WERI-Rb-1 (cell line): ENCODE measurements at regions not wholly inside any gene's neighbourhood (a gene's known extent, or its start where the extent isn't known, plus 50 kb on each side); places are given as distances from the start of the nearest gene placed in this dataset.
"Not testable (repeated sequence)": the region's sequence is repeated elsewhere in the genome, so short reads cannot be mapped to it uniquely, and the experiment has no call there.

ENCODE experiments used
- DNase-seq: peaks from one replicate; pipeline ENCODE4 v3.0.0-alpha.2; 2020
- H3K27ac ChIP-seq: fragments of 250-450 bp; sonication (Bioruptor Pico); 2 replicates; pipeline ENCODE4 v1.5.1; 2020; ENCODE audit warnings: mild to moderate bottlenecking, moderate library complexity
- H3K27me3 ChIP-seq: fragments of 250-450 bp; sonication (Bioruptor Pico); 2 replicates; pipeline ENCODE4 v1.5.1; 2021; ENCODE audit warnings: mild to moderate bottlenecking, low read depth, moderate library complexity; ENCODE audit not compliant: insufficient read depth, severe bottlenecking
- H3K36me3 ChIP-seq: fragments of 250-450 bp; sonication (Bioruptor Pico); 2 replicates; pipeline ENCODE4 v1.5.1; 2020; ENCODE audit warnings: mild to moderate bottlenecking, moderate library complexity
- H3K4me3 ChIP-seq: 2 replicates; pipeline ENCODE4 v1.5.1; 2011; ENCODE audit warnings: low read depth, mild to moderate bottlenecking, control low read depth, low read length
- H3K9me3 ChIP-seq: fragments of 250-450 bp; sonication (Bioruptor Pico); 2 replicates; pipeline ENCODE4 v1.5.1; 2021; ENCODE audit warnings: mild to moderate bottlenecking, moderate library complexity; ENCODE audit not compliant: severe bottlenecking
- CTCF ChIP-seq: IDR thresholded peaks from 2 replicates; pipeline ENCODE4 v1.5.1; 2011; ENCODE audit warnings: low read depth, mild to moderate bottlenecking, control low read depth, inconsistent platforms, low read length

- Histone ChIP-seq H3K4me3 (no peak overlapping the region), H3K36me3 (no peaks in the 10 kb centered on the region), H3K9me3 (no peaks in the 10 kb centered on the region), H3K27ac (no peak overlapping the region), H3K27me3 (no peaks in the 10 kb centered on the region)
- DNase-seq = no peak
- no peak for TF ChIP-seq CTCF
Measured at GRCh38 chrX:26788402-26788998, 572.5 kb downstream of the MAGEB5 start.

GRCh38 chrX:26783512-26784225 lies 567.7 kb downstream of the MAGEB5 start:
- no peaks in the 10 kb centered on the region for H3K36me3 ChIP-seq
- TF ChIP-seq CTCF = peak; percentile 76
- H3K9me3 ChIP-seq = no peaks in the 10 kb centered on the region
- no peak overlapping the region for H3K27ac ChIP-seq
- H3K27me3 ChIP-seq = no peaks in the 10 kb centered on the region
- no peak overlapping the region for H3K4me3 ChIP-seq
- DNase-seq = peak; percentile 50

- H3K27ac ChIP-seq = no peak overlapping the region
- H3K4me3 ChIP-seq = no peak overlapping the region
- no peak for DNase-seq
- H3K27me3 ChIP-seq = no peaks in the 10 kb centered on the region
- H3K36me3 ChIP-seq = no peaks in the 10 kb centered on the region
- H3K9me3 ChIP-seq = peaks cover 5% of the 10 kb centered on the region
- TF ChIP-seq CTCF = 0 out of 2 replicates have a peak, but pooled peaks have one; percentile 14
Measured at GRCh38 chrX:26778320-26778888, 562.4 kb downstream of the MAGEB5 start.

GRCh38 chrX:26762253-26762652 lies 546.3 kb downstream of the MAGEB5 start:
- no peak for TF ChIP-seq CTCF

GRCh38 chrX:26755760-26756159 lies 539.8 kb downstream of the MAGEB5 start:
- H3K4me3 ChIP-seq, H3K27me3 ChIP-seq, H3K9me3 ChIP-seq, DNase-seq, H3K36me3 ChIP-seq, H3K27ac ChIP-seq: not testable (repeated sequence)

More at GRCh38 chrX:26762253-26762652, 546.3 kb downstream of the MAGEB5 start:
- no peak overlapping the region for H3K4me3 ChIP-seq
- H3K9me3 ChIP-seq = no peaks in the 10 kb centered on the region
- H3K27me3 ChIP-seq = no peaks in the 10 kb centered on the region
- DNase-seq = no peak
- H3K27ac ChIP-seq = no peak overlapping the region
- H3K36me3 ChIP-seq = no peaks in the 10 kb centered on the region

GRCh38 chrX:26747877-26748276 lies 531.9 kb downstream of the MAGEB5 start:
- DNase-seq = no peak
- no peaks in the 10 kb centered on the region for H3K9me3 ChIP-seq
- no peak overlapping the region for H3K27ac ChIP-seq
- TF ChIP-seq CTCF = no peak
- H3K27me3 ChIP-seq = peaks cover 4% of the 10 kb centered on the region
- no peaks in the 10 kb centered on the region for H3K36me3 ChIP-seq
- no peak overlapping the region for H3K4me3 ChIP-seq
